NCI-H524 treated with DMSO at 0.1 percent for 48 hours (cell line): ENCODE measurements at regions not wholly inside any gene's neighbourhood (a gene's known extent, or its start where the extent isn't known, plus 50 kb on each side); places are given as distances from the start of the nearest gene placed in this dataset.
"Not testable (repeated sequence)": the region's sequence is repeated elsewhere in the genome, so short reads cannot be mapped to it uniquely, and the experiment has no call there.

Experiments
- DNase-seq: peaks from one replicate; lab custom pipeline; 2025; lab: John Stamatoyannopoulos, UW

DNA sequence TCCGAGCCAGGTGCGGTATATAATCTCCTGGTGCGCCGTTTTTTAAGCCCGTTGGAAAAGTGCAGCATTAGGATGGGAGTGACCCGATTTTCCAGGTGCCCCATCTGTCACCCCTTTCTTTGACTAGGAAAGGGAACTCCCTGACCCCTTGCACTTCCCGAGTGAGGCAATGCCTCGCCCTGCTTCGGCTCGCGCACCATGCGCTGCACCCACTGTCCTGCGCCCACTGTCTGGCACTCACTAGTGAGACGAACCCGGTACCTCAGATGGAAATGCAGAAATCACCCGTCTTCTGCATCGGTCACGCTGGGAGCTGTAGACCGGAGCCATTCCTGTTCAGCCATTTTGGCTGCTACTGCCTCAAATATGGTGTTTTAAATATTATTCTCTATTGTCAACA lies 198.0 kb downstream of the MEIS1 start:
- not testable (repeated sequence) for DNase-seq

DNA sequence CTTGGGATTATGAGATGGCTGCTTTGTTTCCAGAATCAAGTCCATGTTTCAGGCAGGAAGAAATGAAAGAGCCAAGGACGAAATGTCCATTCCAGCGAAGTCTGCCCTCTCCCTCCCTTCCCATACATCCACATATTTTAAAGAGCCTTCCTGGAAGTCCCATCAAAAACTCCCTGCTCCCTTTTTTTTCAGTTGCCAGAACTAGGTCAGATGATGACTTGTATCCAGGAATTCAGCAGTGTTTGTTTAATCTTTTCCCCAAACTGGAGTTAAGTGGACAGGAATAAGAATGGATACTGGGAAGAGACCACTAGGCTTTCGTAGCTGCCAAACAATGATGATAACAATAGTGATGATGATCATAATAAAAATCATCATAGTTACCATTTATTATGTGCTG lies 198.7 kb downstream of the MEIS1 start:
- no peak for DNase-seq

DNA sequence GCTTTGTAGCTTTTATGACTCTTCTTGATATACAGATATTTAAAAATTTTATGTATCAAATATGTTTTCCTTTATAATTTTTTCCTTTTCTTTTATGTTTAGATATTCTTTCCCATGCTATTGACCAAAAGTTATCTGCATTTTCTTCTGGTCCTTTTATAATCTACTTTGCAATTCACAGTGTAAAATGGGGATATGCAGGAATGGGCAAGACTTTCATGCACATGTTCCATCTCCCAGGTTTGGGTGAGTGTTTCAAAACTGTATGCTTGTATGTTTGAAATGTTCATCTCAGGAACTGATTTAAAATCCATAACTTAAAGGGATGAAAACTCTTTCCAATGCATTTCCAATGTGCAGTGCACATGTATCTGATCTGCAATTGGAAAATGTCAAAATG lies 199.9 kb downstream of the MEIS1 start:
- no peak for DNase-seq

DNA sequence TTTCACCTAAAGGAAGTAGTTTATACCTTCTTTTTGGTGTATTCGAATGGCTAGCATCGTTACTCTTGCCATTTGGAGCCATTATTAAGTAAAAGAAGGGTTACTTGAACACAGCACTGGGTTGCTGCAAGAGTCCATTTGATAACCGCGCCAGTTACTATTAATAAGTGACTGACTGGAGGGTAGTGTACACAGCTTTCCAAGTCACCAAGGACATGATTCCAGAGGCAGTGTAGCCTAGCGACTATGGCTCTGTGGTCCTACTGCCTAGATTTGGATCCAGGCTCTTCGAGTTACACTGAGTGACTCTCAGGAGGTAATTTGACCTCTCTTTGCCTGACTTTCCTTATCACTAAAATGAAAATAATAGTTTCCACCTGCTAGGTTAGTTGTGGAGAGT lies 206.8 kb downstream of the MEIS1 start:
- no peak for DNase-seq

DNA sequence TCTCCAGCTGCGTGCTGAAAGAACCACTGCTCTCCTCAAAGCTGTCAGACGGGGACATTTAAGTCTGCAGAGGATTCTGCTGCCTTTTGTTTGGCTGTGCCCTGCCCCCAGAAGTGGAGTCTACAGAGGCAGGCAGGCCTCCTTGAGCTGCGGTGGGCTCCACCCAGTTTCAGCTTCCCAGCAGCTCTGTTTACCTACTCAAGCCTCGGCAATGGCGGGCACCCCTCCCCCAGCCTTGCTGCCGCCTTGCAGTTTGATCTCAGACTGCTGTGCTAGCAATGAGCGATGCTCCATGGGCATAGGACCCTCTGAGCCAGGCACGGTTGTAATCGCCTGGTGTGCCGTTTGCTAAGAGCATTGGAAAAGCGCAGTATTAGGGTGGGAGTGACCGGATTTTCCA lies 213.2 kb downstream of the MEIS1 start:
- DNase-seq, result peak; percentile 15

DNA sequence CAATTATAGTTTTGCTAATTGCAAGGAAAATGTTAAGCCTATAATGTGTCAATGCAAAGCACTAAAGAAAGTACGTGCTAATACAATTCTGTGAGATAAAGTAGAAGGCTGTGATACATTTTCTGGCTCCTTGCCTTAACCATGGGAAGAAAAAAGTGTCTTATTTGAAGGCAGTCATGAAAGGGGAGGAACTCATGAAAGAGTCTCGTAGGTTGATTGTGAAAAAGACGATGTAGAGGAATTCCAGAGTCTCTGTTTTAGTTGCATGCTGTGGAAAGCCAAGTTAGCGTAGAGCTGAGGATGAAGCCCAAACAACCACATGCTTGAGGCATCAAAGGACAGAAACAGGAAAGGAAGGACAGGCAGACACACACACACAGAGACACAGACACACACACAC lies 214.1 kb downstream of the MEIS1 start:
- no peak for DNase-seq

DNA sequence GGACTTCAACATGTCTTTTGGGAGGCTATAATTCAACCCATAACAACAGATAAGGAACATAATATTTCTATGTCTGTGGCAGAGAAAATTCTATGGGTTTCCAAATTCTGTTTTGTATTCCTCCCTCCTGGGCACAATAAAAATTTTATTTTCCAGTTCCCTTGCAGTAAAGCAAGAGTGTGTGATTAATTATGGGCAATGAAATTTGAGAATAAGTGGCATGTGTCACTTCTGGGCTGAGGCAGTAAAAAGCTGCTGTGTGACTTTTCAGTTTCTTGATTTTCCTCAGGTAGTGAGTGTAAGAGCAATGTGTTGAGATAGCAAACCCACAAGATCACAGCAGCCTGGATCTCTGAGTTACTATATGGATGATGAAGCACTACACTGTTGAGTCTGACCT lies 216.4 kb downstream of the MEIS1 start:
- no peak for DNase-seq

DNA sequence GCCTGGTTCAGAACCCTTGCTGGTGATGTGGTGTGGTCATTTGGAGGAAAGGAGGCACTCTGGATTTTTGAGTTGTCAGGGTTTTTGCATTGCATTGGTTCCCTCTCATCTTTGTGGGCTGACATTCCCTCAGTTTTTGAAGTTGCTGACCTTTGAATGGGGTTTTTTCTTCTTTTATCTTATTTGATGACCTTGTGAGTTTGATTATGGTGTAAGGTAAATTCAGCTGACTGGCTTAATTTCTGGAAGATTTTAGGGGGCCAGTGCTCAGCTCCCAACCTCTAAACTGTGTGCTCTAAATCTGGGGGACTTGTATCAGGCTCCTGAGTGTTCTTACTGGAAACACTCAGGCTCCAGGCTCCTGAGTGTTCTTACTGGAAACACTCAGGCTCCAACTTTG lies 225.9 kb downstream of the MEIS1 start:
- no peak for DNase-seq

DNA sequence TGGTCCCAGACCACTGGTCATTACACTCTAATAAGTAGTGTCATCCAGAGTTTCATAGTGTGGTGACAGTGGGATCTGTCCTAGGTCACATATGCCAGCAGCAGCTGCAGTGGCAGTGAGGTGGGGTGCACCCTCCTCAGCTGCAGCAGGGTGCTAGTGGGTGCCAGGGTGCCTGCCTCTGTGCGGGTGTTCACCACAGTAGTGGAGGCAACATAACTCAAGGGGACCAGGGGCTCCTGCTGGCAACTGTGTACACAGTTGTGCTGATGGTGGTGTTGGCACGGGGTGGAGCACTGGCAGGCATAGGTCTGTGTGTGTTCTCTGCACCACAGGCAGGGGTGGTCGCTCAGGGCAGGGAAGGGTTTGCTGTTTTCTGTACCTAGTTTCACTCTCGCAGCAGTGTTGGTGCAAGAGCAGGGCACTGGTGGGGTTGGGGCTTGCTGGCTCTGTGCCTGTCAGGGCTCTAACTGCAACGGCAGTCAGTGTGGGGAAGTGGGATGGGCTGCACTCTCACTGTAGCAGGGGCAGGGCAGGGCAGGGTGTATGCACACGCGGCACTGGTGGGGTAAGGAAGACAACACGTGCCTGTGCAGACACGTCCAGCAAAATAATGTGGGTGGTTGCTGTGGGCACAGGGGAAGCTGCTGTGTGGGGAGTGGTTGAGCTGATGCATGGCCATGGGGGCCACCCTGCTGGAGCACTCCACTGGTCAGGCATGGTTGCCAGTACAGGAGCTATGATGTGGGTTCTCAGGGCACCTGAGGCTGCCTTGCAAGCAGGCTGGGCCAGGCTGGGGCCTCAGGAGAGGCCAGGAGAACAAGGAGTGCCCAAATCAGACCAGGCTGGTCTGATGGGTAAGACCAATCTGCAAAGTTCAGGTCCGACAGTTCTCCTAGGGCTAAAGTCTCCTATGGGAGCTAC lies 226.6 kb downstream of the MEIS1 start:
- no peak for DNase-seq

DNA sequence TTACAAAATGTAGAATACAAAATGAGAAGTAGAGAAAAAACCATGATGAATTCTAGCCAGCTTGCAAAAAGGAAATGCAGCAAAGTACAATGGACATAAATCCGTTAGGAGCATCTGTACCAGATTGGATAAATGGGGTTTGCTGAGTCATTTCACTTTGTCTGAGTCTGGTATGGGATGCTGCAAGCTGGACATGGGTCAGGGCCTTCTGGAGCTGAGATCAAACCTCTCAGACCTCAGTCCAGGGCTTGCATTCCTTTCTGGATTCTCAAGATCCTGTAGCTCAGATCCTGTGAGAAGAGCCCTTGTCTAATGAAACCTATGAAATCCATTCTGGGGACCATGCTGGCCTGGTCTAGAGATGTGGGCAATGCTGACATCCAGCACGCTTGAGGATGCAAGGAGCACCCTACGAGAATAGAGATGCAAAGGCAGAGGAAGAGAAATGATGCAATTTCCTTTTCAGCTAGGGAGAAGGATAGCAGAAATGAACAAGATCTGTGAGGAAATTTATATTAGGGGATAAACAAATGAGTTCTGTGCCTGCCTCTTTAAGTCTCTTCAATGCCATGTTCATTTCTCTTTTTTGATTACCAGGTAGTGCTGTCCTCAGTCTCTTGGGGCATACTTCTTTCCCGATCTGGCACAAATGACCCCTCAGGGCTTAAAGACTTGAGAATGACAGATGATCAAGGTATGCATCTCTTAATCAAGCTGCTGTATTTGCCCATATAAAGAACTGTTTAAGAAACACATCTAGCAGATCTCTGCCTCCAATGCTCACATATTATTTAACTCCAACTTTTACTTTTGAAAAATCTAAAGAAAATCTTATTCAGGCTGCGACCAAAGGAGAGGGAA lies 230.4 kb downstream of the MEIS1 start:
- DNase-seq, result no peak

DNA sequence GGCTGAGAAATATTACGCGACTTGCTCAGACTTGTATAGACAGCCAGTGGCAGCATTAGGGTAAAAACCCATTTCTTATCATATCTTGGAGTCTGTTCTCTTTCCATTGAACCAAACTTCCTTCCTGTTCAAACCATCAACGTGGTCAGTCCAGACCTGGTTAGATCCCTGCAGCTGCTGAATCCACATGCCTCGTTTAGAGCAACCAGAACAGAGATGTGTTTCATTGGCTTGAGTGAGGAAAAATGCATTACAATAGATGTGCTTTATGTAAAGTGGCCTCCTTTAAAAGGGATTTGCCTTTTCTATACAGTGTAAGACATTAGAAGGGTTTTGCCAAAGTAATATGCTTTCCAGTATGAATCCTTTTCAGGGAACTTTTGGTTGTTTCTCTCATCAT lies 232.4 kb downstream of the MEIS1 start:
- DNase-seq, result no peak

DNA sequence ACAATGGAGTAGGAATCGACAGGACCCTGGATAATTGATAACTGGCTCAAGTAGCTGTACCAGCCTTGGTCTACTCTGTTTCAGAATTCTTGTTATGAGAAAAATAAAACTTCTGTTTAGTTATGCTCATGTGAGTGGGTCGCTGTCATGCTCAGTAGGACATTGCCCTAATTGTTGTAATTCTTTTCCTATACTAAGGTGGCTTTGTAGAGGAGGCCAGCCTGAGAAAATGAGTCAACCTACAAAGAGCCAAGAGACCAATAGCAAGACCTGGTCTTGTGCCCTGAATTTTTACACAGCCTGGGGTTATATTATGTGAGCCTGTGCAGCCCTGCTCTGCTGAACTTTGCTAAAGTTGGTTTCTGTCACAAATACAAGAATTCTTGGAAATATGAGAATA lies 238.4 kb downstream of the MEIS1 start:
- DNase-seq, result no peak

DNA sequence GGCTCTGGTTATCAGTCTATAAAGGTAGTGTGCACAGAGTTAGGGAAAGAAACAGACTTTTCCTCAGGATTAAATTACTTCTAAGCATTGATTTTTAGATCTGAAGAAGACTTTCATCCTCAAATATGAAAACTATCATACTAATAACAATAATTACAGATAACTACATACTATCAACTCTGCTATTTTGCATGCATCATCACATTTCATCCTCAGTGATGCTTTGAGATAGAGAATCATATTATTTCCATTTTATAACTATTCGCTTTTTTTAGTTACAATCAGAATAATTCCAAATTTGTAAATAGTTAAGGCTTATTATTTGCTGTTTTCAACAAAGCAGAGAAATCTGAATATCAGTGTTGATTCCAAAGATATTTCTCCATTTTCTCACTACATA lies 239.2 kb downstream of the MEIS1 start:
- DNase-seq, result no peak

DNA sequence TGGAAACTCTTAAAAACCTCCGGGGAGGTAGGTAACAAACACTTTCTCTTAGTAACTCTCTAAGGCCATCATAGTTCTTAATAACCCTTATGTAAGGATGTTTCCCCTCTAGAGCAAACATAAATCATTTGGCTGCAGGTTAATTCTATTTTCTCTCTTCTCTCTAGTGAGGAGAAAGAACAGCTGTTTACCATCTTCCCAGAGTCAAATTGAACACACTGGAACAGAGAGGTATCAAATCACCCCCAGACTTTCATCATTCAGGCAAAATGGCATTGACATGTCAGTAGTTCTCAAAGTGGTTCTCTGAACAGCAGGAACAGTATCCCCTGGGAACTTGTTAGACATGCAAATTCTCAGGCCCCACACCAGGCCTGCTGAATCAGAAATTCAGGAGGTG lies 240.7 kb downstream of the MEIS1 start:
- no peak for DNase-seq

DNA sequence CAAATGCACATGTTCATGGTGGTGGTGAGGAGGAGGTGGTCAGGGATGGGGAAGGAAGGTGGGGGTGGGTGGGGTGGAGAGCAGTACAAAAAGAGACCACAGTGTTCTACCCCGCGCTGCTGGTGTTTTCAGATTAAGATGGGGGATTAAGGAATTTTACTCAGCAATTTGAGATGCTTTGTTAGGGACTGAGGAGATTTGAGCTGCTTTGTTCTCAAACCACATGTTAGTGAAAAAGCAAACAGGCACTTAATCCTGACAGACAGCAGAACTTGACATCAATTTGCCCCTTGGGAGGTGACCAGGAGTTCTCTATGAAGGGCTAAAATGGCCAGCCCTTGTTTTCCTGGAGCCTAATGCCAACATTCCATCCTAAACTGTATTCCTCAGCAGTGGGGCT lies 244.5 kb downstream of the MEIS1 start:
- peak; percentile 44 for DNase-seq

DNA sequence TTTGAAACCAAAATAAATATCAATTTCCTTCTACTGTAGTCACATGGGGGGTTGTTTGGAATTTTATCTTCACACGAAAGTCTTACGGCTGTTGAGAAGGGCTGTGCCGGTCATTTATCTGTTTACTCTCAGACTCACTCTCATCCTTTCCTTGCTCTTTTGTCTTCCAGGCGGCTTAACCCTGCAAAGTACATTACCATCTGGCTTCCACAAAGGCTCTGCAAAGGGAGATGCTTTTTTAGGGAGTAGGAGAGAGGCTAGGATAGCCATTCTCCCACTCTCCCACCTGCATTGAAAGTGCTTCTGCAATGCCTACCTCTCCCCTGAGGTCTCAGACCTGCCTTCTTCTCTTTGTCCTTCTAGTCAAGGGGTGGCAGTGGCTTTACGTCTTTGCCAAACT lies 247.6 kb downstream of the MEIS1 start:
- DNase-seq, result peak; percentile 45

DNA sequence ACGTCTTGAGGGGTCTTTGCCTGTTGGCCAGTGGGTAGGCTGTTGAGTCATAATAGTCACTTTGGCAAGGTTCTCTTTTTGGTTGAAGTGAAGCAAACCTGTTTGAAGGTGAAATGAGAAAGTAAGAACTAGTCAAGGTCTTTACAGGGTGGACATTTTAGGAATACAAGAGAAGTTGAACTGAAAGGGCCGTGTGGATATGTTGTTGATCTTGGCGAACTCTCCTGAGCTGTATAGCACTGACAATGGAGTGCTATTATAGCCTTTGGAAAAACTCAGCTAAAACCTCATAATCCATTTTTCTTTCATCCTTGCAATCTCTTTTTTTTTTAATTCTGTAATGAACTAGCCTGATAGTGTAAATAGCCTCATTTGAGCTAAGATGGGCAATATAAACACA lies 248.1 kb downstream of the MEIS1 start:
- DNase-seq, result no peak

DNA sequence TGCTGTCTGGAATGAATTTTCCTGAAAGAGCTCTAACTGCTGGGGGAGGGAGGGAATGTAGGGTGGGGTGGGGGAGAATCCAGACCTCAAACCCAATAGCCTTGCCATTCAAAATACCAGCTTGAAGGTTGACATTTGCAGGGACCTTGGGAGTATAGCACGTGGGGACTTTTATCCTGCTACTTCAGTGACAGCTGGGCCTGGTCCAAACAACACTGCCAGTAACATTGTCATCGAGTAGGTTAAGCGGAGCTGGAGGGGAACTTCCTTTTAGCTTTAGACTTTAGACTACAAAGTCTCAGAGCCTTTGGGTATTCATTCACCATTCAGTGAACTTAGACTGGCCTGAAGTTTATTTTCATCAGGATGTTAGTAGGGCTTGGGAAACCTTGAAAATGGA lies 248.7 kb downstream of the MEIS1 start:
- peak; percentile 42 for DNase-seq

DNA sequence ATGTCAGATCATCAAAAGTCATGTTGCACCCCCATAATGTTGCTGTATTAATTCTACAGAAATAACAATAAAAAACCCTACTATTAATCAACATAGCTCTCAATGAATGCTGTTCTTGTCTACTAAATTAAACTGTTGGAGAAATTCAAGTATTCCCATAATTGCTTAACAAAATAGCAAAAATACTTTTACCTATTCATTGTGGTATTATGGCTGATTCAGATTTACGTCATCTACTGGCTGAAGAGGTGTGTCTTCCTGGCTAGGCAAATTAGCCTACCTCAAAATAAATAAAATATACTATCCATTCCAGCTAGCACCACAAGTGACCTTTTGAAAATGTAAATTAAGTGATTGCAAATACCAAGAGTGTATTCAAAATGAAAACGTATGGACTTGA lies 249.4 kb downstream of the MEIS1 start:
- DNase-seq, result no peak

DNA sequence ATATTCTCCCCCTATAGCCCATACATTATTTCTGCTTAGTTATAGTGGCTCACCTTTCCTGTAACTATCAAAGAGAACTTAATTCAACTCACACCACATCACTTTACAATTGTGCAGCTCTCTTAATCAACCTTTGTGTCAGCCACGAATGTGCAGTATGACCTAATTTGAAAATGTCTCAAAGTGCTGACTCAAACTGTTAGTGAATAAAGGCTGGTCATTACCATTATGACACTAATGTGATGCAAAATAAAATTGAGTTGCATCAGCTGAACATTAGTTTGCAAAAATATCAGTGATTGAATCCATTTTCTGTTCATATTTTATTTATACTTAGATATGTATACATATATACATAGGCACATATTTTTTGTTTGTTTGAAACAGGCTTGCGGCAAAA lies 251.8 kb downstream of the MEIS1 start:
- no peak for DNase-seq

DNA sequence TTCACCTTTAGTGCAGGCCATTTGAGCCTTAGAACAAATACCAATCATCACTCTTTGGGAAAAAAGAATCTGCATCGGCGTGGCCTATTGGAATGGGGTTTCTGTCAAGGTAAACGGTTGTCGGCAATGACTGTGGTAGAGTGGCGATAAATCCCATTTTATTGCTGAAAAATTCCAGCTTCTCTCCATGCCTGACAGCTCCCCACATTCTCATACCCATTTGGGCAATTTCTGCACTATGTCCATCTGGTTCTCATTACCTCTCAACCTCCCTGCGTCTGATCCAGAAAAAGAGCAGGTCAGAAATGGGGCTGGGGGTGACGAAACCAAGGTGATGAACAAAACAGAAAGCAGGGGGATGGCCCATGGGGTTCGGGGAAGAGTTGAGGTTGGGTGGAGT lies 254.0 kb downstream of the MEIS1 start:
- DNase-seq, result no peak

DNA sequence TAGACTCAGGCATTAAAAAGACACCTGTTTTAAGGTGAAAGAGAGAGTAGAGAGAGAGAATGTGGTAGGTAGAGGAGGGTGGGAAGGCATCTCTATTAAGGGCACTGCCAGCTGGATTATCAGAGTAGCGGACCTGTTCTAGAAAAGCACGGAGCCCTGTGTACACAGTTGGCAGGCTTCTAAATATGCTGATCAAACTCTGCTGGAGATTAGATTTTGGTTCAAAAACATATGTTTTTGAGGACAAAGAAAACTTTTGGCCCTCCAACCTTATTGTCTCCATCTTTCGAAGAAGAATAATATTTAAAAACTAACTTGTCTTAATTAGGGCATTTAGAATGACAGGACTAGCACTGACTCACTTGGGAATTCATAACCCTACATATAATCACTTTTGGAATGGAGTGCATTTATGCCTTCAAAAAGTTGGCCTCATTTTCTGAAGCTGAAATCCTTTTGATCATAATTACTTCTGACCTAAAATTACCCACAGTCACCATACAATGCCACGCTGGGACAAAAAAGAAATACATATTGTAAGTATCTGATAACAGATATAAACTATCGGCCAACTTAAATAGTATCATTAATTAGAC lies 254.6 kb downstream of the MEIS1 start:
- DNase-seq, result no peak
